ENCODE measurements at regions not wholly inside any gene's neighbourhood (a gene's known extent, or its start where the extent isn't known, plus 50 kb on each side); places are given as distances from the start of the nearest gene placed in this dataset.
"Not testable (repeated sequence)": the region's sequence is repeated elsewhere in the genome, so short reads cannot be mapped to it uniquely, and the experiment has no call there.

DNA sequence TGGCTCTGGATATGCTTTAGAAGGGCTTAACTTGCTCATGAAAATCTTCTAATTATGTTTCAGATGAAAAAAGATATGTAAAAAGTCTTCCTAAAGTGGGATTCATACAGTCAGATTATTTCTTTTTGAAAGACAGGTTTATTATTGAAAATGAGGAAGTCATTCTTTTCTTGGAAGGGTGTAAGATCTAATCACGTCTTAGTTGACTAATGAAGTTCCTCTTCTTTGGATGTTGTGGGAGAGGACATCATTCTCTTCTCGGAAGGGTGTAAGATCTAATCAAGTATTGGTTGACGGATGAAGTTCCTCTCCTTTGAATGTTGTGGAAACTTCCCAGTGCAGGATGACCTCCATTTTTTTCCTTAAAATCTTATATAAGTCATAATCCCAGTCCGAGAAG, 74.9 kb downstream of the ALG10 start:
- DNase-seq (ENCODE audit: low read depth) = no peak

DNA sequence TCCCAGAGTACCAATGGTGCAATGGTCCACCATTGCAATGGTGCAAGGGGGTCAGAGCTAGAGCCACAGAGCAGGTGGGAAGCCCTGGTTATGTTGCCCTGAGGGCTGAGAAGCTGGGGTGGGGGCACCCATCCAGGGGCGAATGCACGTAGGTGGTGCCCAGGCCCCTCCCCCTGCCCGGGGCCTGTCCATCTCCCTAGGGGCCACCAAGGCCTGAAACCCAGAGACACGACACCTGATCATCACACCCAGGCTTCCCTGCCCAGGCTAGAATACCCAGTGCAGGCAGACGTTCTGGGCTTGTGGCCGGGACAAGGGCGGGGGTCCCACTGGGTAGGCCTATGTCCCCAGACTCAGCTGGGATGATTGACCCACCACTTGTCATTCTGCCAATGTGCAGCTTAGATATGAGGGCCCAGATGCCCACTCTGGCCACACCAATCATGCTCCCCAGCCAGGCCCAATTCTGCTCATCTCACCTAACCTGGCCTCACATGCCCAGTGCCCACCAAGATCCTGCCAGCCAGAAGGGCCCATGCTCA, 83.2 kb downstream of the ALG10 start:
- DNase-seq (ENCODE audit: low read depth) = no peak

DNA sequence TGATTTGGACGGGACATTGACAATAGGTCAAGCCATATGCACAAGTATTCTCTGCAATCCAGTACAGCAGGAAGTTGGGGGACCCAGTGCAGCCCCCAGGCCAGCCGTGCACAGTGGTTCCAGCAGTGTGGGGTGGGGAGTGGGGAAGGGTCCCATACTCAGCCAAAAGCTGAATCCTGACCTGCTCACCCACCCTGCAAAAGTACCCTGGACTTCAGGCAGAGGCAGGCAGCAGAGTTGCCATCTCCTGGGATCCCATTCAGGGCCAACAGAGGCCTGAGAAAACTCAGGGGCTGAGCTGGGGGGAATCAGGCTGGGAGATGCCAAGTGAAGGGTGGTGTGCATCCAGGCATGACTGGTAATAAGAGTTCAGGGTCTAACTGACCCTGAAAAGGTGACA, 83.9 kb downstream of the ALG10 start:
- no peak for DNase-seq (ENCODE audit: low read depth)

DNA sequence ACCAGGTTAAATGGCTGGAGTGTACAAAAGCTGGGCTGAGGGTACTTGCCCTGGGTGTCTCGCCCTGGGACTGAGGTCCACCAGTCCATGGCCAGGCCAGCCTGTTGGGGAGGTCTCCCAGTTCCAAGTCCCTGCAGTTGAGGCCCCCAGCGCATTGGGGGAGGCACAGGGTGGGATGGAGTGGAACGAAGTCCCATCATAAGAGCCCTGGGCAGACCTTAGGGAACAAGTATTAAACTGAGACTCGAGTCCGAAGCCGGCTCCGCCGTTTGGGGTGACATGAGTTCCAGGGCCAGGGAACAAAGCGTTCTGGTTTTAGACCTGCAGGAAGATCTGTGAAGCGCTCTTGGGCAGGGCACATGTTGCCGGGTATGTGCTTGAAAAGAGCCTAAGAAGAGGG, 84.7 kb downstream of the ALG10 start:
- no peak for DNase-seq (ENCODE audit: low read depth)

DNA sequence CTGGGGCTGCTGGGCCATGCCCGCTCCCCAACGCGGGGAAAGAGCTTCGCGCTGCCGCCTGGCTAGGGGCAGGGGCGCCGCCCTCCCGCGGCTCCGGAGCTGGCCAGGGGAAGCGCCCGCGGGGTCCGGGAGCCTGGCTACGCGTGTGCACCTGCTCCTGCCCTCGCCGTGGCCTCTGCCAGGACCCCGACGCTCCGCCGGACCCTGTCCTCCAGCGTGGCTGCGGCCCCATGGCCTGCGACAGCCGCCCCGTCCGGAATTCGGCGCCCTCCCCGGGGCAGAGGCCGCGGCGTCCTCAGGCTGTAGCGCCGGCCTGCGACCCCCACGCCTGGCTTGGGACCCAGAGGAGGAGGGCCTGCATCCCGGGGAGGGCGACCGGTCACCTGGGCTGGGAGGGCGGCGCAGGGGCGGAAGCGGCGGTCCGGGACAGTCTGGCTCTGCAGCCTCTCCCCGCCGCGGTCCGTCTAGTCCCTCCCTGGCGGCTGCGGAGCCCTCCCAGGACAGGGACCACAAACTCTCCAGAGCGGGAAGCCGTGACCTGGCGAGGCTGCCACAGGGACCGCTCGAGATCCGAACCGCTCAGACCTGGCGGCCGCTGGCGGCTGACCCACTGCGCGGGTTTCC, 85.6 kb downstream of the ALG10 start:
- no peak for DNase-seq (ENCODE audit: low read depth)

DNA sequence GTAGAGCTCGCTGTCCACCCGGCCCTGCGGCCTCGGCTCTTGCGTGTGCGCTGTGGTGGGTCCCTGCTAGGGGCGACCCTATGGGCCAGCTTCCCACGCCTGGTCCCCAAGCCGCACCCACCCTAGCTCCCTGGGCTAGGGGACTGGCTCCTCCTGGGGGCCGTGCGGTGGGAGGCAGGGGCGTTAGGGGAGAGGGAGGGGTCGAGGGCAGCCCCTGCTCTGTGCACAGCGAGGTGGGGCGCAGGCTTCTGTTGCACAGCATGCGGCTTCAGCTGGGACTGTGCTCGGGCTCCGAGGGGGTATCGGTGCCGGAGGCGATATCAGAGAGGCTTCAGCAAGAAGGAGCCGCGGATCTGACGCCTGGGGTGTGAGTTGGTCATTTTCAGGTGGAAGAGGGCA, 86.1 kb downstream of the ALG10 start:
- no peak for DNase-seq (ENCODE audit: low read depth)

DNA sequence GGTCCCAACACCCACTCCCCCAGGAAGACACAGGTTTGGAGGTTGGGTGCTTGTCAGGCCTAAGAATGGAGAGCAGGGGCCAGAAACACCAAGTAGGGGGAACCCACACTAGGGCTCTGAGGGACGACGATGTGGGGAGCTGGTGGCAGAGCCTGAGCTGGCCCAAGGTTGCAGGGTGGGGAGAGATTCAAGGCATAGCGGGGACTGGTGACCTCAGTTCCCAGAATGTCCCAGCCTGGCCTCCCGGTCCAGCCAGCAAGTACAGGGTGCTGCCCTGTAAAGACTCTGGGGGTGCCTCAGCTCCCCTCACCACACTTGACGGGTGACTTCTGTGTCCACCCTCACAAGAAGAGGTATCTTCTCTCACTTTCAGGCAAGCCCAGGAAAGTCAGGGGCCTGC, 86.7 kb downstream of the ALG10 start:
- no peak for DNase-seq (ENCODE audit: low read depth)

DNA sequence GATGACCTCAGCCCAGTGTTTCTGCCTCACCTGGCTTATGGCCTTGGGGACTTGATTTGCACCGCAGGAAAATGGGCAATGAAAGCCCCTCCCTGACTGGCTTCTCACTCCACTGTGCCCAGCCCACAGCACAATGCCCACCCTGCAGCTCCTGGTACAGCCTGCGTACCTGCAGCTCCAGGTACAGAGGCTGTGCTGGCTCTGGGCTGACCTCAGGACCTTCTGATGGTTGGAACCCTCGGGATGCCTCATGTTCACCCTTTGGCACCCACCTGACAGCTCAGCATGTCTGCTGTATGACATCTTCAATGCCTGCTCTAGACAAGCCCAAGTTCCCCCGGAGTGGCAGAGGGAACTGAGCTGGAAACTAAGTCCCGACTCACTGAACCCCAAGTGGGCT, 87.1 kb downstream of the ALG10 start:
- no peak for DNase-seq (ENCODE audit: low read depth)

DNA sequence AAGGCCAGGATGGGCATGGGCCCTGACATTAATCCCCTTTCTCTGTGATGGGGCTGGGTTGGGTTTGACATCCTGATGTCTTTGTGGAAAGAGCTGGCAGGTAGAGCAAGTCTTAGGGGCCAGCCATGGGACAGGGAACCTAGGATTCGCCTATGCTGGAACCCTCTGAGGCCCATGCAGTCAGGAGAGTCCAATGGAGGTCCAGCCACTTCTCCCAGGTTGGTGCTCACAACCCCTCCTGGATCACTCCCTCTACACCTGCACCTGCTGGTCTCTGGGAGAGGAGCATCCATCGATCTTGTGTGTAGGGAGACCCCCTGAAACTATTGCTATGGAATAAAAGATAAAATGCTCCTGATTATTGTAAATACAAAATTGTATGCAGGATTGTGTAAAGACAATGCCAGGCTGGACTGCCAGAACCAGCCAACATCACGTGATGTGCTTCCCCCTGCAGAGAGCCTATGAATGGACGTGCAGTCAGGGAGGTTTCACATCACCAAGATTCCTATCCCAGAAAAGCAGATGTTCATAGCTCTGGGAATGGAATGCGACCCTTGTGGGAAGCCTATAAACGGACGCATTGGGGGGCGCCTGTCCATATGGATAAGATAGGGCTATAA, 87.7 kb downstream of the ALG10 start:
- DNase-seq (ENCODE audit: low read depth) = not testable (repeated sequence)

DNA sequence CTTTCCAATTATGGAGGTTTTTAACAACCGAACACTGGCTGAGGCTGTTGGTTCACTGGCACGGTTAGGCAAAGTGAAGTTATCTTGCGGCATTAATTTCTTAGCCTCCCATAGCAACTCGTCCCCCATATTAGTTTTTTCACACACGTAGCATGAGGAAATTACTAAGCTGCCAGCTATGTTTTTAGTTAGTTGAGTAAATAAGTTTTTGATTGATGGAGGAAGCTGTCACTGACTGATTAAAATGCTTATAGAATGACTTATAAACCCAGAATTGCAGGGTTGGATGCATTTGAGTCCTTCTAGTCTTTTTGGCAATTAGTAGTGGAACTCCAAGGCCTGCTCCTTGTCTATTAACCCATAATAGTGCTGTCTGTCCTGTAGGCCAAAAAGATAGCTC, 97.1 kb downstream of the ALG10 start:
- DNase-seq (ENCODE audit: low read depth) = no peak

DNA sequence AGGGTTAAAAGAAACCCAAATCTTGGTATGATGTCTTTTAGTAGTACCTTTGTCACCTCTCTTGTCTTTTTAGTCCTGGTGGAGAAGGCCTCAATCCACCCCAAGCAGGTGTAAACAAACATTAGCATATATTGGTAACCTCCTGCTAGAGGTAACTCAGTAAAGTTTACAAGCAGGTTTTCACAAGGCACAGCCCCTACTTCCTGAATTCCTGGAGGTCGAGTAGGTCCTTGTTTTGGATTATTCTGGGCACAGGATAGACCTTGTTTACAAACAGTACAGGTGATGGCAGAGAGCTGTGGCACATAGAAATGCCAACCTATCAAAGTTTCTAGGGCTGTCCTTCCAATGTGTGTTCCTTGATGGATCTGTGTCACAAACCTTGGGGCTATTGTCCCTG, 99.1 kb downstream of the ALG10 start:
- no peak for DNase-seq (ENCODE audit: low read depth)

DNA sequence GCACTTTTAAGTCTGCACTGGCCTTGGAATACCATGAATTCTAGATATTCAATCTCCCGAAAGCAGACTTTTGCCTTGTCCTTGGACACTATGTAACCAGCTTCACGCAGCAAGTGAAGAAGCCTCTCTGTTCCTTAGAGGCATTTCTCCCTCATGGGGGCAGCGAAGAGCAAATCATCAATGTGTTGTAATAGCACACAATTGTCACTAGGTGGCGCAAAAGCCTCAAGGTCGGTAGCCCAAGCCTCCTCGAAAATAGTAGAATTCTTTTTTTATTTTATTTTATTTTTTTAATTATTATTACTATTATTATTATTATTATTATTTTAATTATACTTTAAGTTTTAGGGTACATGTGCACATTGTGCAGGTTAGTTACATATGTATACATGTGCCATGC, 100.8 kb downstream of the ALG10 start:
- peak; percentile 38 for DNase-seq (ENCODE audit: low read depth)

DNA sequence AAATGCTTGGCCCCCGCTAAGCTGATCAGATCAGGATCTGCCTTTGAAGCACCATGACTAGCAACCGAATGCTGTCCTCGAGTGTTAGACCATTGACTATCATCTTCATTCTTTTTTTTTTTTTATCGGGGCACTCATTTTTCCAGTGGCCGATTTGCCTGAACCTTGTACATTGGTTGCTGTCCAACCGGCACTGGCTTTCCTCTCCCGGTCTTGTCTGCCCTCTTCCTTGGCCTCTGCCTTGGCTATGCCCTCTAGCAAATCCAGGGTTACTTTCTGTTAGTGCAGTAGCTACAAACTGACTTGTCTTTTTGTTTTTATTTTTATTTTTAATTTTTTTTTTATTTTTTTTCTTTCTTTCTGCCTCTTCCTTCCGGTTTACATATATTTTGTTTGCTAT, 102.3 kb downstream of the ALG10 start:
- no peak for DNase-seq (ENCODE audit: low read depth)

DNA sequence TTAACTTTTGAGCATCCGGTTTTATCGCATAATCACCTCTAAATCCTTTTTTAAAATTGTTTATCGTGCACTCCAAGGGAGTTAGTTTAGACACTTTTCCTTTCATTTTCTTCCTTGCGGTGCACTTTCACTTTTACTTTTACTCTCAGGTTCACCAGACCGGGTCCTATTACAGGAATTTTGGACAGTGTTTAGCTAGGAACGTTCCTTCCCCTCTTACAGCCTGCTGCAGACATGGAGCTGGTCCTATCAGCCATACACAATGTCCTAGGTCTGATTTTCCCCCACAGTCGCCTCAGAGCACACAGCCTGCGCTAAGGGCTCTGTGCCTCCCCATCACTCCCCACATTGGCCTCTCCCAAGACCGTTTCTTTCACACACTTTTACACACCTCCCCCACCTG, 103.9 kb downstream of the ALG10 start:
- DNase-seq (ENCODE audit: low read depth) = no peak

DNA sequence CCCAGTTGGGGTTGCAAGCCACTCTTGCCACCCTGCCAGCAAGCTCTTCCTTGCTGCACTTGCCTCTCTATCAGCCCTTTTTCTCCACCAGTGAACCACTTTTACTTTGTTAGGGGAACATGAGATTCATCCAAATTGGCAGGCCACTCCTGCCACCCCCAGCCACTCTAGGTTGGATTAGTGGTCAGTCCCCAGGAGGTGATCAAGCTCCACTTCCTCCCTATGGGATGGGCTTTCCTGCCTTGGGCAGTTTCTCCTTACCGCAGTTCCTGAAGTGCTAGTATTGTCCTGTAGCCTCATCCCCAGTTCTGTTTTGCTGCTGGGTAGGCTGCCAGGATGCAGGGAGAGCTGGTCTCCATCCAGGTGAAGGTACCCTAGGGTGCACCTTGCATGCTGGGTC, 104.5 kb downstream of the ALG10 start:
- no peak for DNase-seq (ENCODE audit: low read depth)

DNA sequence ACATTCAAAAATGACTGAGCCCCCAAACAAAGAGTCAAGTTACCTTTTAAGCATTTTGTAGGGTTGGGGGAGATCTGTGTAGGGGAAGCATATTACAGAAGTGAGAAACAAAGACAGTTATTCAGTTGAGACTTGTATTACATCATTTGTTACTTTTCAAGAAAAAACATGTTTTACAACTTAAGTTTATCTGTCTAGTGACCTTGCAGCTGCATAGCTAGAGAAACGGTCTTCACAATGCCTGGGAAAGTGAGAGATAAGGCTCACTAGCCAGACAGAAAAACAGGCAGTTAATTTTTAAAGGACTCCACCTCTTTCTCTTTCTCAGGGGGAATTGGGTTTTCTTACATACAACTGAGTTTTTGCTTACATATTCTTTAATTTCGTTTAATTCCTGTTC, 105.1 kb downstream of the ALG10 start:
- DNase-seq (ENCODE audit: low read depth) = not testable (repeated sequence)

DNA sequence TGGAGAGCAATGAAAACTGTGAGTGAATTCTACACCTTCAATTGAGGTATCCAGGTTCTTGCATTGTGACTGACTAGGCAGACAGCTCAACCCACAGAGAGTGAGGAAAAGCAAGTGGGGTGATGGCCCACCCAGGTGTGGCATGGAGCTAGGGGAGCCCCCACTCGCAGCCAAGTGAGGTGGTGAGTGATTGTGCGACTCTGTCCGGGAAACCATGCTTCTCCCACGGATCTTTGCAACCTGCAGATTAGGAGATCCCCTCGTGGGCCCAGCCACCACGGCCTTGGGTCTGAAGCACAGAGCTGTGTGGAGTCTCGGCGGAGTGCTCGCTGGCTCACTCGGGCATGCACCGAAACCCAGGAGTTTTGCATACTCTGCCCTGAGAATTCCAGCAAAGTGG, 120.1 kb downstream of the ALG10 start:
- DNase-seq (ENCODE audit: low read depth) = no peak

DNA sequence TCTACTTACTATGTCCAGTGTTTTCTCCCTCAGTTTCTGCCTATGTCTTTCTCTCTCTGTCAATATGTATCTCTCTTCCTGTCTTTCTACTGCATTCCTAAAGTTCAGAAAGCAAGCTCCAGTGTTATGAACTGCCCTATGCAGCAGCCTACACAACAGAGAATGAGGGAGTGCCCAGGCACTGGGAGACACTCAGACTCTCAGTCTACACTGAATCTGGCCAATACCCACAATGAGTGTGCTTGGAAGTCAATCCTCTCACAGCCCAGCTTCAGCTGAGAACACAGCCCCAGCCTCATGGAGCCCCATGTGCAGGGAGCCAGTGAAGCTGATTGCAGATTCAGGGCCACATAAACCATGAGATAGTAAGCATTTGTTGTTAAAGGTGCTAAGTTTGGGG, 128.7 kb downstream of the ALG10 start:
- DNase-seq (ENCODE audit: low read depth) = no peak

DNA sequence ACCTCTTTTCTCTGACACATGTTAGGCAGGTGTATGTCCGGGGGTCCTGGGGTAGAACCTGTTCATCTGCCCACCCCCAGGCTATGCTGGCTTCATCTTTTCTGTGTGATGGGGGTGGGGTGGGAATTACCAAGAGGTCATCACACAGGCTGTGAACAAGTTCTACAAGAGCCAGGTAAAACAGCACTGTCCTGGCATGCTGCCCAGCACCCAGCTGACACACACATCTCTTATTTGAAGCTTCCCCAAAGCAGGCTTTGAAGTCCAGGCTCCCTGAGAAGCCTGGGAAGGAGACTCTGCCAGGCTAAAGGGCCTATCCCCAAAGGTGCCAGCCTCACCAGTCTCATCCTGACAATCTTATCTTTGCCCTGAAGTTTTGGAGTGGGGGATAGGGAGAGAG, 141.1 kb downstream of the ALG10 start:
- no peak for DNase-seq (ENCODE audit: low read depth)

DNA sequence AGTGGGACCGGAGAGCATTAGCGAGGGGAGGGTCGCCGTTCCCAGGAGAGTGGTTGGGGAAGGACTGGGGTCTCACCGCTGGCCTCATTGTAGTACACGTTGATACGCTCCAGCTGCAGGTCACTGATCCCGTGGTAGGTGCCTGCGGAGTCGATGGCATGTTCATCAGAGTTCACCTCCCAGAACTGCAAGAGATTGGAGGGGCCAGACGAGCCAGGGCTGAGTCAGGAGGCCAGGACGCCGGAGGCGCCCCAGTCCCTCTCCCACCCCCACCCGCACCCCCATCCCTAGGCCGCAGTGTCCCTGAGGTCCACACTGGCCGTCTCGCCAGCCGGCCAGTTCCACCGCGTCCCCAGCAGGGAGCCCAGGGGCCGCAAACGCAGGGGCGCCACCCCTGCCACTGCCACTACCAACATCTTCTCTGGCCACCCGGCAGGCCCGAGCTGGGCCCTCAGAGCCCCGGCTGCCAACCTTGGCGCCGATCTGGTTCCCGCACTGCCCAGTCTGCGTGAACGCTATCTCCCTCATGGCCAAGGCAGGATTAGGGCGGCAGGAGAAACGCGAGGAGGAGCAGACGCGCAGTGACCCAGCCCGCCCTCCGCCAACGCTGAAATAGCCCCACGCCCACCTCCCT, 144.2 kb downstream of the ALG10 start:
- DNase-seq (ENCODE audit: low read depth) = no peak

DNA sequence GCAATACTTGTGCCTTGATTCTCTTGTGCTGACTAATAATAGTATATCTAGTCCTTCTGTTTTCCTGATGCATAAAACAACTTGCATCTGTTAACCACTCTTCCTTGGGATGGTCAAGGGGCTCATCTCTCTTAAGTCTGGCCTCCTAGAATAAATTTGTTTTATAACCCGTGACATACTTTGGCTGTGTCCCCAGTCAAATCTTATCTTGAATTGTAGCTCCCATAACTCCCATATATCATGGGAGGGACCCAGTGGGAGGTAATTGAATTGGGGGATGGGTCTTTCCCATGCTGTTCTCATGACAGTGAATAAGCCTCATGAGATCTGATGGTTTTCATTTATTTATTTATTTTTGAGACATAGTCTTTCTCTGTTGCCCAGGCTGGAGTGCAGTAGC, 146.2 kb downstream of the ALG10 start:
- not testable (repeated sequence) for DNase-seq (ENCODE audit: low read depth)

DNA sequence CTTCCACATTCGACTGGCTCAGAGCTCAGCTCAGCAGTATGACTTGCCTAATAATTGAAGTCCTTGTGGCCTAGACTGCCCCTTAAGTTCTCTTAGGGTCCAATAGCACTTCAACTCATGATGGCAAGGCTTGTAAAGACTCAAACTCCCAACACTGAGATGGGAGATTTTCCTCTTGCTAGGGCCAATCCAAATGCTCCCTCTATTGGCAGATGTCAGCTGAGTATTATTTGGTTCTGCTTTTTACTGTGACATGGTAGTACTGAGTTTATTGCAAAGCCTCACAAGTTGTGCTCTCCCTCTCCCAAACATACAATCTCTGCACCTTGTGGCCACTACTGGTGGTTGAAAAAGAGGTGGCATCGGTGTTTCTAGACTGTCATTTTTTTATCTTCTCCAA, 164.2 kb downstream of the ALG10 start:
- DNase-seq (ENCODE audit: low read depth) = no peak

DNA sequence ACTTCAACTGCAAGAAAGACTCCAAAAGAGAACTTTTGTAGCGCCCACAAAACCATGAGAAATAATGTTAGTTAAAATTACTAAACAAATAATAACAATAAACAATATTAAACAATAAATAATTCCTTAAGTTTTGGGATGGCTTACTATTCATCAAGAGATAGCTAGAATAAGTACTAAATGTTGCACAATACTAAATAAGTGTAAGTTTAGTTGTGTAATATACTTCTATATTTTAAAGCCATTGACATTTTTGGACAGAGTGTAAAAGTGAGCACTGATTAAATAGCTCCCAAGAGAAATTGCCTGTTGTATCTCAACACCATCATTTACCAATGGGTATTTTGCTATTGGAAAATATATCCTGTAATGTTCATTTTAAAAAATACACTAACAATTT, 166.7 kb downstream of the ALG10 start:
- DNase-seq (ENCODE audit: low read depth) = no peak

DNA sequence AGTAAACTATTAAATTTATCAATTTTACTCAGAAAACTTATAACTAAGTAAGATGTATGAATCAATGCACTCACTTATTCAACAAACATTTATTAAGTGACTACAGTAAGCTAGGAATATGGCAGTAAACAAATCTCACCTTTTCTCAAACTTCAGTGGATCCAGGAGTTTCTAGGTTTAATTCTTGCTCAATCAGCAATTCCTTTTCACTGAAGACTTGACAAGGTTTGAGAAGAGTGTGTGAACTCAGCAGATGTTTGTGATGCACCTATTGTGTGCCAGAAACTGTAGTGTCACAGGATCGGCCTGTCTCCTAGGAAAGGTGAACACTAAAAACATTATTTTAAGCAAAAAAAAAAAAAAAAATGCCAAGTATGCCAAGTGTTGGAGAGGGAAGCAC, 167.8 kb downstream of the ALG10 start:
- no peak for DNase-seq (ENCODE audit: low read depth)
